HepG2 (cell line): ENCODE measurements at regions not wholly inside any gene's neighbourhood (a gene's known extent, or its start where the extent isn't known, plus 50 kb on each side); places are given as distances from the start of the nearest gene placed in this dataset.

Experiments used
- ATAC-seq: fragments of 200-7000 bp; cut with Tn5 transposase; 3 replicates; pipeline ENCODE4 v1.9.1; 2020; ENCODE audit warnings: mild to moderate bottlenecking, moderate library complexity
- BruUV-seq: library from RNA; stranded (reverse); fragments of 400-500 nt; replicated peaks from 2 replicates; lab custom pipeline; 2021; lab: Mats Ljungman, UMichigan
- CTCF ChIA-PET: fragments of 300-600 bp; formaldehyde crosslinking; extraction: SDS; loops from one replicate; lab custom pipeline; 2021; ENCODE audit warnings: low total read pairs, inconsistent platforms, low intra/inter-chr PET ratio; lab: Yijun Ruan, JAX
- POLR2A ChIA-PET: fragments of 350-600 bp; sonication (Branson Sonifier 250); formaldehyde crosslinking; loops from one replicate; lab custom pipeline; 2020; ENCODE audit warnings: antibody characterized with exemption, inconsistent platforms; lab: Yijun Ruan, JAX
- DNase-seq: peaks from one replicate; pipeline ENCODE4 v3.0.0-alpha.2; 2015; ENCODE audit warnings: low spot score
- FAIRE-seq: peaks from 3 replicates; lab custom pipeline; 2011; peaks lifted over from hg19 to GRCh38; lab: Jason Lieb, UNC
- H2AFZ ChIP-seq: one replicate; pipeline ENCODE4 v1.6.1; 2011; ENCODE audit warnings: low read length, inconsistent platforms
- H3K27ac ChIP-seq: fragments of 300-600 bp; 3 replicates; pipeline ENCODE4 v1.8.0; 2011; ENCODE audit warnings: mixed run types, mild to moderate bottlenecking, mixed read lengths, low read length, inconsistent platforms; ENCODE audit not compliant: insufficient read depth; ENCODE audit errors: extremely low read length
- H3K27me3 ChIP-seq, 2 experiments: fragments of 200-600 bp in 1 of 2; 2 replicates in 1 of 2; 3 replicates in 1 of 2; pipeline versions ENCODE4 v1.6.0 to v1.8.0; 2011; ENCODE audit warnings: low read length in 2 of 2, mild to moderate bottlenecking in 2 of 2, moderate library complexity in 2 of 2, inconsistent platforms in 1 of 2; ENCODE audit not compliant: insufficient read depth in 2 of 2, control insufficient read depth in 1 of 2
- H3K36me3 ChIP-seq, 2 experiments: fragments of 200-600 bp in 1 of 2; replicated peaks in 1 of 2; 2 replicates in 1 of 2; 3 replicates in 1 of 2; pipeline versions ENCODE4 v1.5.1 to v1.8.0; 2011; ENCODE audit warnings: low read length in 2 of 2, inconsistent platforms in 1 of 2; ENCODE audit not compliant: insufficient read depth in 2 of 2, control insufficient read depth in 1 of 2
- H3K4me1 ChIP-seq: 2 replicates; pipeline ENCODE4 v1.5.1; 2012; ENCODE audit warnings: low read length, inconsistent platforms; ENCODE audit not compliant: insufficient read depth
- H3K4me2 ChIP-seq: 2 replicates; pipeline ENCODE4 v1.6.0; 2011; ENCODE audit warnings: low read depth, low read length, inconsistent platforms
- H3K4me3 ChIP-seq, 3 experiments: fragments of 200-600 bp in 1 of 3; sonication (generic), shearing (Covaris generic) in 1 of 3; replicated peaks in 1 of 3; 2 replicates each; pipeline ENCODE4 v1.5.1; 2011 to 2016; ENCODE audit warnings: low read length in 3 of 3, inconsistent platforms in 2 of 3, low read depth in 2 of 3, mild to moderate bottlenecking in 2 of 3, control low read depth in 1 of 3, mixed read lengths in 1 of 3; ENCODE audit not compliant: insufficient read depth in 1 of 3
- H3K79me2 ChIP-seq: one replicate; pipeline ENCODE4 v1.6.1; 2011; ENCODE audit warnings: low read length, inconsistent platforms; ENCODE audit not compliant: insufficient read depth
- H3K9ac ChIP-seq: 2 replicates; pipeline ENCODE4 v1.6.0; 2011; ENCODE audit warnings: mild to moderate bottlenecking, low read depth, low read length, inconsistent platforms; ENCODE audit not compliant: insufficient read depth
- H3K9me3 ChIP-seq: 2 replicates; pipeline ENCODE4 v1.5.1; 2012; ENCODE audit warnings: mild to moderate bottlenecking, low read length
- H4K20me1 ChIP-seq: 2 replicates; pipeline ENCODE4 v1.6.0; 2011; ENCODE audit warnings: inconsistent platforms, mild to moderate bottlenecking, low read length, moderate library complexity; ENCODE audit not compliant: insufficient read depth
- AKAP8 ChIP-seq: sonication (generic); formaldehyde crosslinking; IDR thresholded peaks from 2 replicates; pipeline ENCODE4 v1.5.1; 2020; ENCODE audit warnings: mild to moderate bottlenecking, missing genetic modification reagents
- ATM ChIP-seq: fragments of 450-650 bp; IDR thresholded peaks from 2 replicates; pipeline ENCODE4 v1.7.1; 2017; ENCODE audit warnings: mild to moderate bottlenecking, borderline replicate concordance
- HDAC1 ChIP-seq: sonication (generic); formaldehyde crosslinking; IDR thresholded peaks from 2 replicates; pipeline ENCODE4 v1.5.1; 2020; ENCODE audit warnings: mild to moderate bottlenecking, missing genetic modification reagents
- HNRNPLL ChIP-seq: fragments of 200-400 bp; formaldehyde crosslinking; IDR thresholded peaks from 2 replicates; pipeline ENCODE4 v1.6.1; 2017; ENCODE audit warnings: mild to moderate bottlenecking, low read depth, low read length; ENCODE audit not compliant: poor library complexity, severe bottlenecking
- MYC ChIP-seq: sonication (generic); formaldehyde crosslinking; IDR thresholded peaks from 2 replicates; pipeline ENCODE4 v1.9.0; 2021; ENCODE audit warnings: missing genetic modification reagents, borderline replicate concordance
- SP1 ChIP-seq, 2 experiments: fragments of 450-650 bp in 1 of 2; sonication (generic) in 1 of 2; formaldehyde crosslinking in 1 of 2; IDR thresholded peaks; 2 replicates each; pipeline versions ENCODE4 v1.4.0 to v1.6.1; 2016 to 2020; ENCODE audit warnings: missing genetic modification reagents in 1 of 2
- STAT5B ChIP-seq: sonication (generic); formaldehyde crosslinking; IDR thresholded peaks from 2 replicates; pipeline ENCODE4 v1.4.0; 2020; ENCODE audit warnings: missing genetic modification reagents
- ZNF382 ChIP-seq: sonication (generic); formaldehyde crosslinking; IDR thresholded peaks from 2 replicates; pipeline ENCODE4 v1.5.0; 2020; ENCODE audit warnings: missing genetic modification reagents, mild to moderate bottlenecking, borderline replicate concordance
- ZNF510 ChIP-seq: sonication (generic); formaldehyde crosslinking; IDR thresholded peaks from 2 replicates; pipeline ENCODE4 v1.4.0; 2020; ENCODE audit warnings: low read depth, mild to moderate bottlenecking, missing genetic modification reagents
- WGBS: methylation state at CpG from one replicate; pipeline ENCODE4 v1.1.6; 2017; ENCODE audit warnings: low lambda C conversion rate; 5-methylcytosine and 5-hydroxymethylcytosine counted together
- in situ Hi-C: cut with HindIII; loops from 2 replicates; pipeline ENCODE4 v1.10.0; 2017; ENCODE audit warnings: low pct_unique_long_range_greater_than_20kb; ENCODE audit not compliant: extremely low pct_ligation_motif_present
- intact Hi-C: fragments of 100-400 bp; cut with micrococcal nuclease; formaldehyde crosslinking; loops from one replicate; pipeline ENCODE4 v1.10.0; 2022; ENCODE audit not compliant: unreplicated experiment
- TF ChIP-seq, protein P1 (sequence below): sonication (generic); formaldehyde crosslinking; IDR thresholded peaks from 2 replicates; pipeline ENCODE4 v1.5.0; 2020; ENCODE audit warnings: mild to moderate bottlenecking, missing genetic modification reagents, moderate library complexity

DNA sequence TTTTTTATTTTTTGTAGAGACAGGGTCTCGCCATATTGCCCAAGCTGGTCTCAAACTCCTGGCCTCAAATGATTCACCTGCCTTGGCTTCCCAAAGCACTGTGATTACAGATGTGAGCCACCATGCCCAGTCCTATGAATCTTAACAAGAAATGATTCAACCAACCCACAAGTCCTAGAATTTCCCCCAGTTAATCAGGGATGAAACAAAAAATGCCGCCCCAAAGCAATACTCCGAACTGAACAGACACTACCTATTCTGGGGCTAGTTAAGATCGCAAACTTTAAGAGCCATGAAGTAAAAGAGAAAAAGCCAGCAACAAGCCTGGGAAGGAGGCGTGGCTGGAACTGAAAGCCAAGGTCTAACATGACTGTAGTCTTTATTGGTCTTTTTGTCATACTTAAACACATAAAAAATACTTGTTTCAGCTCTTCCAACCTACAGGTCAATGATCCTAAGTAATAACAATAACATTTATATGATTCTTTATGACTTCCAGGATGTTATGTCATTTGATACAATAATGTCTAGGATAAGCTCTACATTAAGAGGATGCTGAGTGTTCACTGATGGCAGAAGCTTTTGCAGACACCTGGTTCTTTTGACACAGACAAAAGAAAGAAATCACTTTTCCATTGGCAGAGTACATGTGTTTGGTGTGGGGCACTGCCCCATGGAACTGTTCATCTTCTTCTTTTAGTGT, 361.1 kb upstream of the TLE4 start:
- no peaks in the 10 kb centered on the region for H3K79me2 ChIP-seq
- H4K20me1 ChIP-seq = no peaks in the 10 kb centered on the region
- no peak for ATAC-seq
- H3K9ac ChIP-seq = no peak overlapping the region
- TF ChIP-seq HNRNPLL (no peak), HDAC1 (CRISPR knock-in tag) (no peak), ZNF510 (CRISPR knock-in tag) (no peak), ATM (no peak), SP1 (IDR thresholded peaks at IDR 0.05) (no peak), SP1 (CRISPR knock-in tag; IDR thresholded peaks at IDR 0.05) (no peak), MYC (CRISPR knock-in tag) (no peak), AKAP8 (CRISPR knock-in tag) (no peak), ZNF382 (CRISPR knock-in tag) (no peak), STAT5B (CRISPR knock-in tag) (no peak)
- TF ChIP-seq, protein P1, sequence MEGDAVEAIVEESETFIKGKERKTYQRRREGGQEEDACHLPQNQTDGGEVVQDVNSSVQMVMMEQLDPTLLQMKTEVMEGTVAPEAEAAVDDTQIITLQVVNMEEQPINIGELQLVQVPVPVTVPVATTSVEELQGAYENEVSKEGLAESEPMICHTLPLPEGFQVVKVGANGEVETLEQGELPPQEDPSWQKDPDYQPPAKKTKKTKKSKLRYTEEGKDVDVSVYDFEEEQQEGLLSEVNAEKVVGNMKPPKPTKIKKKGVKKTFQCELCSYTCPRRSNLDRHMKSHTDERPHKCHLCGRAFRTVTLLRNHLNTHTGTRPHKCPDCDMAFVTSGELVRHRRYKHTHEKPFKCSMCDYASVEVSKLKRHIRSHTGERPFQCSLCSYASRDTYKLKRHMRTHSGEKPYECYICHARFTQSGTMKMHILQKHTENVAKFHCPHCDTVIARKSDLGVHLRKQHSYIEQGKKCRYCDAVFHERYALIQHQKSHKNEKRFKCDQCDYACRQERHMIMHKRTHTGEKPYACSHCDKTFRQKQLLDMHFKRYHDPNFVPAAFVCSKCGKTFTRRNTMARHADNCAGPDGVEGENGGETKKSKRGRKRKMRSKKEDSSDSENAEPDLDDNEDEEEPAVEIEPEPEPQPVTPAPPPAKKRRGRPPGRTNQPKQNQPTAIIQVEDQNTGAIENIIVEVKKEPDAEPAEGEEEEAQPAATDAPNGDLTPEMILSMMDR (CRISPR knock-in tag) = no peak
- TF ChIP-seq, all 625 proteins: peak for 0
- CTCF ChIA-PET = no interaction called here
- H3K9me3 ChIP-seq = no peaks in the 10 kb centered on the region
- in situ Hi-C loops = no loop called here
- POLR2A ChIA-PET = no interaction called here
- H2AFZ ChIP-seq = no peak overlapping the region
- no peak overlapping the region for H3K4me2 ChIP-seq
- no peaks in the 10 kb centered on the region for H3K27me3 ChIP-seq
- no peaks in the 10 kb centered on the region for H3K4me1 ChIP-seq
- 15% methylated on average over 5 of the region's 5 CpGs for WGBS
- no peaks in the 10 kb centered on the region for H3K36me3 ChIP-seq
- BruUV-seq = no TSS peak
- DNase-seq = no peak
- H3K27ac ChIP-seq = no peak overlapping the region
- intact Hi-C loops = no loop called here
- FAIRE-seq = no peak
- H3K4me3 ChIP-seq = no peak overlapping the region
